ENCODE measurements at regions not wholly inside any gene's neighbourhood (a gene's known extent, or its start where the extent isn't known, plus 50 kb on each side); places are given as distances from the start of the nearest gene placed in this dataset.

DNA sequence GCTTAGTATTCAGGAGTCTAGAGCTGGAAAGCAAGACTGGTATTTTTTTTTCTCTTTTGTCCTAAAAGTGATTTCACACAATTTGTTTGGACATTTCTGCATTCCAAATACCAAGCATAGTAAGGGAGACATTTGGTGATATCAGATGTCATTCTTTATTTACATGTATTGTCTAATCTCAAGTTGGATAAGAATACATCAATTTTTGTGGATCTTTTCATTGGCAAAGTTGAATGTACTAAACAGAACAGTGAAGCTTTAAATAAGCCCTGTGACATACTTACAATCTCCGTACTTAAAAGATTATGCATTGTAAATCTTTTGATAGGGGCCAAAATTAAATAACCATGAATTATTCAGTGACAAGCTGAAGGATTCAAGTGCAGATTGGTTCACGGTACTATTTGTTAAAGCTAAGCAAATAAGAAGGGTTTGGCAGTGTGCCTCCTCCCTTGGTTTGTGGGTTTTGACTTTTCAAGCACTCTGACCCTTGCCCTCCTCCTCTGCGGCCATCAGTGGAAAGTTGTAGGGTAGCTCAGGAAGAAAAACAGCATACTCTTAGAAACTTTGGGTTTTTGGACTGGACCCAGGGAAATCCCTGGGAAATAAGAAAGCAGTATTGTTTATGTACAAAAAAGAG is 663.7 kb downstream of the ADGRL2 start:
- DNase-seq = no peak

DNA sequence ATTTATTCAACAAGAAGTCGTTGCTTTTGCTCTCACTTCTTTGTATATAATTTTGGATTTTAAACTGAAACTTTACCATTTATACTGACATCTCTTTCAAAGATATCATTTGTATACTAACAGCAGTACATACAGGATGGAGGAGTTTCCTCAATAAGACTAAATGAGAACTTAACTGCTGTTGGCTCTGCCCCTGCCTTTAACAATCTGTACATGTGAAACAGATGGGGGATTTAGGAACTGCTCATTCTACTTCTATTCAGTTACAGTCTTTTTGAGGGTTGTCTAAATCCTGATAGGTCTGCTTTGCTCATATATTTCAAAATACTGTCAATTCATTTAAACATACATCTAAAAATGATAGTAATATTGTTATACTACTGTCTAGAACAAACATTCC is 663.2 kb downstream of the ADGRL2 start:
- no peak for DNase-seq

DNA sequence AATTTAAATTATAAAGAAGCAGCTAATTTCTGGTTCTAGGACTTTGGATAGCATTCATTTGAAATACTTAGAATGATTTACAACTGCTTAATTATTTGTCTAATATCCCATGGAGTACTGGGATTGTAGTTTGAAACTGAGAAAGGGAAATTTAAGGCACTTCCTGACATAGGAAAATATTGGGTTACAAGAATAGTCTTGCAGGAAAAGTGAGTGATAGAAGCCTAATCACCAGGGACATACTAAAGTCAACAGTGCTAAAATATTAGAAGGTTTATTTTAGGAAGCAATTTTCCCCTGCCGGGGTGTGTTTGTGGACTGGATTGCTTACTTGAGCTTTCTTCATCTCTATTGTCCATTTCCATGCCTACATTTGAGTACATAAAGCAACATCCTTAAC is 661.6 kb downstream of the ADGRL2 start:
- DNase-seq = no peak

DNA sequence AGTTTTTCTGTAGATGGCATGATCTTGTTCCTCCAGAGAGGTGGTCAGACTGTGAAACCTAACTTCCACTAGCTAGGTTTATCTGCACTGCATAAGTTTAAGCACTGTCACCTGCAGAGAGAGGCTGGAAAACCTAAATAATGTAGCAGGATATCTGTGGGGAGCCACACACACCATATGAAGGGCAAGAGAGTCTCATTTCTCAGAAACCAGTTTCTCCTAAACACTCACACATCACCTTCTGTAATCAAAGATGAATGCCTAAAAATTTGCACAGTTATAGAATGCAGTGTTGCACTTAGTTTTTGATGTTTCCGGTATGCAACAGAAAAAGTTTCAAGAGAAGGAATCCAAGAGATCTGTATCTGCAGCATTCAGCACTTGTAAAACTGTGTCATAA is 654.6 kb downstream of the ADGRL2 start:
- no peak for DNase-seq

DNA sequence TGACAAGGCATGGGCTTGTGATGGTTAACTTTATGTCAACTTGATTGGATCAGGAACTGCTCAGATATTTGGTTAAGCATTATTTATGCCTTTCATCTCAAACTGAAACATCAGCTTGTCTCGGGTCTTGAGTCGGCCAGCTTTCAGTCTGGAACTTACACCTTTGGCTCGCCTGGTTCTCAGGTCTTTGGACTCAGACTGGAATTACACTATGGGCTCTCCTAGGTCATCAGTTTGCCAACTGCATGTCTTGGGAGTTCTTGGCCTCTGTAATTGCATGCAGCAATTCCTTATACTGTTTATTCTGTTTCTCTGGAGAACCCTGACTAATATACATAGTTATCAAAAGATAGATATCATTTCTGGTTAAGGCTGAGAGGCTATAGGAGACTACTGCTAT is 653.7 kb downstream of the ADGRL2 start:
- DNase-seq = no peak

DNA sequence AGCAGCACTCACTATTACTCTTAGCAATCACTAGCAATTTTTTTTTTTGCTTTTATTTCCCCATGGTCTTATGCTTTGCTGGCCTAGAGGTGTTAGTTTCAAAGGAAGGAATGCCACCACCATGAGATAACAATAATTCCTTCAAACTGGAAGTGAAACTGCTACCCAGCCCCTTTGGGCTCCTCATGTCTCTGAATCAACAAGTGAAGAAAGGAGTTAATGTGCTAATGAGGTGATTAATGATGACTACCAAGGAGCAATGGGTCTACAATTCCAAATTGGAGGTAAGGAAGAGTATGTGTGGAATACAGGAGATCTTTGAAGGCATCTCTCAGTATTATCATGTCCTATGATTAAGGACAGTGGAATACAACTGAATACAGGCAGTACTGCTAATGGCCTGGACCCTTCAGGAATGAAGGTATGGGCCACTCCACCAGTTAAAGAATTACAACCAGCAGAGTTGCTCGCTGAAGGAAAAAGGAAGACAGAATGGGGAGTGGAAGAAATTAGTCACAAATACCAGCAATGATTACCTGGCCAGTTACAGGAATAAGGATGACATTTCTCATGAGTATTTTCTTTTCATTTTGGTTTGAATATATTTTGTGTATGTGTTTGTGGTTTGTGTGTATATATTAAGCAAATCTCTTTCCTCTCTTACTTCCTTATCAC is 652.9 kb downstream of the ADGRL2 start:
- no peak for DNase-seq

DNA sequence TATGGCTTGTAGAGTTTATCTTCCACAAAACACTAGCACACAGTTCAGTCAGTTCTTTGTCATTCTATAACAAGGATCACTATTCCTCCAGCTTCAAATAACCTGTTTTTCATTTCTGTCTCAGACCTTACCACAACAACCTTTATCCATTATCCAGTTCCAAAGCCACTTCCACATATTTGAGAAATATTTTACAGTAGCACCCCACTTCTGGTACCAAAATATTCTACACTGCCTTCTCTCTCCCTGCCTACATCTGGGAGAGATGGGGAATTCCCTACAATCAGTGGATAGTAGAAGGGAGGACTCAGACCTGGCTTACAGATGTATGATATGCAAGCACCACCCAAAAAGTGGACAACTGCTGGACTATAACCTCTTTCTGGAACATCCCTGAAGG is 651.4 kb downstream of the ADGRL2 start:
- no peak for DNase-seq

DNA sequence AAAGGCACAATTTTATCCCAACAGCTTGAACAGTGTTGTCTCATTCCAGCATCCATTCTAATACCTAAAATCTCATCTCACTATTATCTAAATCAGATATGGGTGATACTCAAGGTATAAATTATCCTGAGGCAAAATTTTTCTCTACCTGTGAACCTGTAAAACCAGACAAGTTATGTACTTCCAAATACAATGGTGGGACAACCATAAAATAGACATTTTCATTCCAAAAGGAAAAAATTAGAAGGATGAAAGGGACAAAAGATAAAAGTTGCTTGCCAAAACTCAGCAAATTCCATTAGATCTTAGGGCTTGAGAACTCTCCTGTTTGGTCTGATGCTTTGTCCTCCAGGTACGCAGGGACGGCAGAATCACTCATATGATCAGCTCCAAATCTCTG is 650.5 kb downstream of the ADGRL2 start:
- no peak for DNase-seq

DNA sequence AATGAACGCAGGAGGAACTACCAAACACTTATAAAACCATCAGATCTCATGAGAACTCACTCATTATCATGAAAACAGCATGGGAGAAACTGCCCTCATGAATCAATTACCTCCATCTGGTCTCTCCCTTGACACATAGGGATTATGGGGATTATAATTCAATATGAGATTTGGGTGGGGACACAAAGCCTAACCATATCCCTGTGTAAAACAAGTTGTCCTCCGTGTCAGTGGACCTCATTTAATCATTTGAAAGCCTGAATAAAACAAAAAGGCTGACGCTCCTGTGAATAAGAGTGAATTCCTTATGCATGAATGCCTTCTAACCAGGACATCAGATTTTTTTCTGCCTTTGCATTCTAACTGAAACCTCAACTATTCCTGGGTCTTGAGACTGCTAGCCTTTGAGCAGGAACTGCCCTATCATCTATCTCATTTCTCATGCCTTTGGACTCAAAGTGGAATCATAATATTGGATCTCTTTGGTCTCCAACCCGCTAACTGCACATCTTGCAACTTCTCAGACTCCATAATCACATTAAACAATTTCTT is 648.8 kb downstream of the ADGRL2 start:
- no peak for DNase-seq

DNA sequence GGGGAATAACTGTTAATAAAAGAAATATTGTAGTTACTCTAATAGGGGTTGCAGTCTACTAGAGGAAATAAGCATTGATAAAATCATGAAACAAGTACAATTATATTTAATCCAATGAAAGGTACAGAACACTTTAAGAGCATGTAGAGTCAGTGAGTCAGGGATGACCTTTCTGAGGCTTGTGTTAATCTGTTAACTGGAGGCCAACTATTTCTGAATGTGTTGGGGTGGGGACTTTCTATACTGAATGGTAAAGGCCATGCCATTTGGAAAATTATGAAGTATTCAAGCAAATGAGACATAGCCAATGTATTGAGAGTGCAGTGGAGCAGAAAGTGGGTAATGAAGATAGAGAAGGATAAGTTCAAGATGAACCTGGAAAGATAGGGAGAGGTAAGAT is 646.2 kb downstream of the ADGRL2 start:
- no peak for DNase-seq

DNA sequence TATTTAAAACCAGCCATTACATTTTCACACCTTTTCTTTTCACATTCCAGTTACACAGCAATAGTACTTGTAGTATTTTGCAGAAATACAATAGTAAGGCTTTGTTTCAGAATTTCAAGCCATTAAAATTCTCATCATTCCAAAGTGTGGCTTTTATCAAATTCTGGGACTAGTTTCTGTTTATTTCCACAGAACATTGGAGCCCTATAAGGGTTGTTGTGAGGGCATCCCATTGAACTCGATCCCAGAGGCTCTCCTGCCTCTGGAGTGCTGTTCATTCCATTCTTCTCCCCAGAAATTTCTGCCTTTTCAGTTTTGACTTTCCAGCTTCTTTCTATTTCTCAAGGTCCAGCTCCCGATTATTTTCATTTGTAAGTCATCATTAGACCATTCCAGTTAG is 645.5 kb downstream of the ADGRL2 start:
- no peak for DNase-seq

DNA sequence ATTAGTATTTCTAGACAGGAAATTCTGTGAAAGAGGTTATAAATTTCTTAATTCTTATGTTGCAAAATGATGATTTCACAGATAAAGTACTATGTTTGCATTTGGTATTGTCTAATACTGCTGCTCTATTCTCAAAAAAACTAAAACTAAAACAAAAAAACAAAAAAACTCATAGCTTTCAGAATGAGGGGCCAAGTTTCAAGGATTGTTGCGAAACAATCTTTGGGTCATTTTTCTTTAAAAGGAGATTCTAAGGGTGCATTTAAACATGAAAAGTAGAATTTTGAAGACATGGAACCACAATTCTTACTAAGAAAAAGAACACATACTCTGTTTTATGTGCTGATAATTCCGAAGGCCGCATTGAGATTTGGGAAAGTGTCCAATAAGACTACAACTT is 645.1 kb downstream of the ADGRL2 start:
- DNase-seq = no peak

DNA sequence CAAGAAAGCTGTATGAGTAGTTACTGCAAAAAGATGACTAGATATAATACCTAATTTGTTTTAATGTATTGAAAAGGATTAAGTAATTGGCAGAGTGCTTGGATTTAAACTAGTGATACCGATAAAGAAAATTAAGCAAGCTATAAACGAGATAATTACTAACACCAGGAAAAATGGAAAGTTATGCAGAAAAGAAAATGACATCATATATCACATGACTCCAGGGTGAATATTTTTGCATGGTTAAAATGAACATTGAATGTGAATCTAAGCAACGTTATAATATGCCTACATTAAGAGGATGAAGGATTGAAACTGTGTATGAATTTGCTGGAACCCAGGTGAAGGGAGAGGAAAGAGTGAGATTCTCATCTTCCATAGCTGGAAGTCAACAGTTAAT is 644.4 kb downstream of the ADGRL2 start:
- no peak for DNase-seq

DNA sequence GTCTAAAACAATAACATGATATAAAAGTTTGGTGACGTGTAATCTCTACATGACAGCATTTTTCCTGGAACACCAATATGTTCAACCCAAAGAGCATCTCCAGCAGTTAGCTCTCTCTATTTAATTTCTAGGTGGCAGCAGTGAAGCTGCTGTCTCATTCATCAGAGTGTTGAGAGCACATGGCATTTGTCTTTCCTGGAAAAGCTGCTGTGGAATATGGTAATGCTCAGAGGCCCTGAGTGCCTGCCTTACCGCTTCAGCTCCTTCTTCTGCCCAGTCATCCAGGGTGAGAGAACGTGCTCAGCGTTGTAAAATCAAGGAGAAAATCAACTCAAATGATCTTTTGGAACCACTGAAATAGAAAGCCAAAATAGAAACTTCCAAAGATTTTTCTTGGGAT is 640.7 kb downstream of the ADGRL2 start:
- no peak for DNase-seq

DNA sequence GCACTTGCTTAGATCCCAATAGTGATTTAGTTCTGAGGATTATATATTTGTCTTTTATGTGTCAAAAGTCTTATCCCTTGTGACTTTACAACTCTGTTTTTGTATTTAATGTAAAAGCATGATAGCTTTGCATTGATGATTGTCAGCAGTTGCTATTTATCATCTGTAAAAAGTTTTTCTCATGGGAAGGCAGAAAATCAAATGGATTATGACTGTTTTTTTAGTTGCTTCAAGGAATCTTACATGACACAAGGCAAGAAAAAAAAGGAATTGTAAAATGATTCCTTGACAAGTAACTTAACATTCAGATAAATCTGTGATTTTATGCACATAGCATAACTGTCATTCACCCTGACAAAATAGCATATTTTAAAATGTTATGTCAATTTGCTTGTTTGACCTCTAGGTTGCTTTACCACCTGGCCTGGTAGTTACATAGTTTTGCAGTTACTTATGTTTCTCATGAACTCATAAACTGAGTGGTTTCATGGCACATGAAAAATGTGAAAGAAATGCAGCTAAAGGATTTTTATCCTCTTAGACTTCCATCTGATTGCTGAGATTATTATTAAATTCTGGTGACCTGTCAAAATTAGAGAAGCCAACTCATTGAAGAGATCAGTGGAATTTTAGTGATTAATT is 622.6 kb downstream of the ADGRL2 start:
- DNase-seq = no peak

DNA sequence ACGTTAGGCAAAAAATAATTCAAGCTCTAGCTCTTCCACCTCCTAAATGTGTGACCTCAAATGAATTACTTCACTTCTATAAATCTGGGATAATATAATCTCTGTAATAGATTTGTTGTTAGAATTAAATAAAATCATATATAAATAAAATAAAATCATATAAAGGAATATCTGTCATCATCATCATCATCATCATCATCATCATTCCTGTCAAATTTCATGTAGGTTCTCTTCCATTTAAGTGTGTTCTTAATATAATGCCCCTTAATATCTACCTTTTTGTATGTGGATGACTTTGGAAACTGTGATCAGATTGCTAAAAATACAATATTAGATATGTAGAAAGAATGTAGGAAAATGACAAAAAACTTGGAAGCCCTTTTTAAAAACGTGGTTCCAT is 621.0 kb downstream of the ADGRL2 start:
- no peak for DNase-seq

DNA sequence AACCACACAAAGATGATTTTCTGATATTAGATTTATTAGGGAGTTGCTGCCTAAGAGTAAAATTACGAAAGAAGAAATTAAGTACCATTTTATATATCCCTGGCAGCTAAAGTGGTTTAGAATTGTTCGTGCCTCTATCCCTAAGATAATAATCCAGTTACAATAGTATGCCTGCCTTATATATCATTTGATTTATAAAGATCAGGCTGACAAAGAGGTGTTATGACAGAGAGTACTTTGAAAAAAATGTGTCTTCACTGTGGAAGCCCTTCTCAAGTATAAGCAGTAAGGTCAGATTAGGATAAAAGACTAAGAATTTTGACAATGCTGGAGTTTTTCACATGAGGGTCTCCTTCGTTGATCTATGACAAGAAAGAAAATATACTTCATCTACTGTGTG is 619.9 kb downstream of the ADGRL2 start:
- DNase-seq = no peak

DNA sequence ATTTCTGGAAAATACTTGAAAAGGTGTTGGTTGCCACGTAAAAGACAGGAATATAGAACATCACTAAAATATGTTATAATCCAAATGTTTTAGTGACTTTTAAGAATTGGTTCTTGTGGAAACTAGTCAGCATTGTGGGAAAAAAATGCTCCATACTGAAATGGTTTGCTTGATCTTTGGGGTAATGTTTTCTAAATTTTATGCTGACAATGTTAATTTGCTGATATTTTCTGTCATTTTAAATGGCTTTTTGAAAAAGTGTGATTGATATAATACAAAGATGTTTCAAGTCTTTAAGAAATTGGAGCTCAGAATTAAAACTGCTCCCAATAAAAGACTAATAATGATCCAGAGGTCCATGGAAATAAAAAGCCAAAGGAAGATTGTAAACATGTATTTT is 610.9 kb downstream of the ADGRL2 start:
- DNase-seq = no peak

DNA sequence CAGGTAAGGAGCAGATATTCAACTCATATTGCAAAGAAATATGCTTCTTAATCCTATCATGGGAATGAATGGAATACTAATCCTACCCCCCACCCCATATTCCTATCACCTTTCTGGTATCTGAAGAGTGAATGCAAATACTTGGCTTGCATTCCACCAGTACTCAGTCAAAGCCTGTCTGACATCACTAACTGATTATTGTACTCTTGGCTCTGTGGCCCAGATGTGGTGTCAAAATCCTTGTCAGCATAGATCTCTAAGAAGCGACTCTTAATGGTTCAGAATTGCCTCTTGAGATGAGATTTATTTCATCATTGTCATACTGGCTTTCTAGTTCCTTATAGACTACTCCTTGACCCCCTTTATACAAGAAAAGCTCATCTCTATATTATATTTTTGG is 604.6 kb downstream of the ADGRL2 start:
- DNase-seq = no peak

DNA sequence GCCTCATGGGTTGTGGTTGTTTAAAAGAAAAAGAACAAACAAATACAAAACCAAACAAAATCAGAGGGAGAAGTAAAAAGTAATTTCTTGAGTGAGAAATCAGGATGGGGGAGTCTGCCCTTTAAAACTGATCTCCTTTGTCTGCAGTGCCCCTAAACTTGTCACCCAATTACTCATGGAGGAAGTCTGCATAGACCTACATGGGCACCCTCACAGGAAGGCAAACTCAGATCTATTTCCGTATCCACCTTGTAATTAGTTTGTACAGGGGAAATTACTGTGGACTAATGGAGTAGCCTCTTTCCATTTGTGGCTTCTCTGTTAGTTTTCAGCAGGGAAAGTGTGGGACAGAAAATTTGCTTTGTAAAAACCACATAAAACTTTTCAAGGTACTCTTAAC is 600.4 kb downstream of the ADGRL2 start:
- DNase-seq = peak; percentile 74

DNA sequence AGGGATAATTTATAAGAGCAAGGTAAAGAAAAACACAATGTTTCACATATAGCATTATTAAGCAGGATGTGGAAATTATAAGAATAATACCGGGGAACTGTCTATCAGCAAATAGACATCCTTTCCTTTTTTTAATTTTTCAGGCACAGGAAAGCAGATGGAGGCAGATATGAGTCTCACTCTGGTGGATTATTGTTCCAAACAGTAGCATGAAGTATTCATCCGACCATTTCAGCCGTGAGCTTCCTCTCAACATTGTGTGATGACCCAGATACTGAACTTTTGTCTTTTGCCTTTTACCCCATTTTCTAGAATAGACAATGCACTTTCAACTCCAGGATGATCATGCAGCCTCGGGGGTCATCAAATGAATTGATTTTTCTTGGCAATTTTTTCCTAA is 599.8 kb downstream of the ADGRL2 start:
- peak; percentile 83 for DNase-seq

DNA sequence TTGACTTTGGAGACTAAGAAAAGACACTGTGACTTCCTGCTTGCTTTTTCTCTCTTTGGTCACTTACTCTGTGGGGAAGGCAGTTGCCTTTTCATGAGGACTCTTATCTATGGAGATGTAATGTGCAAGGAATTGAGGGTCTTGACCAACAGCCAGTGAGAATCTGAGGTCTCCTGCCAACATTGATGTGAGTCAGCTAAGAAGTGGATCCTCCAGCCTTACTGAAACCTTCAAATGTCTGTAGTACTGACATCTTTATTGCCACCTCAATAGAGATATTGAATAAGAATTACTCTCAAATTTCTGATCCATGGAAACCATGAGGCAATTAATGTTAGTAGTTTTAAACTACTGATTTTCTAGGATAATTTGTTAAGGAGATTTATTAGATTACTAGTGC is 598.4 kb downstream of the ADGRL2 start:
- peak; percentile 9 for DNase-seq

DNA sequence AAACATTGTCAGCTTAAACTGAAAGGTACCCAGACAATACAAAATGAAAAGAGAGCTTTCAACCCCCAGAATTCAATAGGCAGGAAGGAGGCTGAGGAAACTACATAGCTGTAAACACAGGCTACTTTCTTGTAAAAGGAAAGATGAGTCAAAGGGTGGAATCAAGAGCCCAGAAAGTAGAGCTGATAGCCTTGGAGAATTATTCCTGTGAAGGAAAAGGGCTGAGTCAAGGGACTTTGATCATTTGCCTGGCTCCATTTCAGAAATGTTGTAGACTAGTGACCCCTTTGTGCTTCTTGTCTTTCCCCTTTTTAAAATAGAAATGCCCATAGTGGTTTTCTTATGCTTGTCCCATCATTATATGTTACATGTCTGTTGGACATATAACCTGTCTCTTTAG is 597.6 kb downstream of the ADGRL2 start:
- DNase-seq = peak; percentile 77

DNA sequence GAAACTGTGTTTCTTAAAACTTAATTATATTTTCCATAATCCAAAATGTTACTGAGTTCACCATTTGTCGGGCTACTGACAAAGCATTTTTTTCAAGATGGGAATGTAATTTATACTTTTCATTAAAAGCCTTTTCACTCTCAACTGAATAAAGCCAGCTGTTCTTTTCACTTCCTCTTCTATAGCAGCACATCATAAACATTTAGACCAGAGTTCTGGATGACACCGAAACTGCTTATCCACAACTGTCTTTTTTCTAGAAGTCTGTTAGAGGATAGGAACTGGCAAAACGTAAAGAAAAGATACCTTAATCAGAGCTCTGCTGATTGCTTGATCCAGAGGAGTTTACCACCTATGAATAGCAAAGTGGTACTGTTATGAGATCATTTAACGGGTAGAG is 594.7 kb downstream of the ADGRL2 start:
- no peak for DNase-seq
